Lung (tissue), 11 donors: ENCODE measurements at regions not wholly inside any gene's neighbourhood (a gene's known extent, or its start where the extent isn't known, plus 50 kb on each side); places are given as distances from the start of the nearest gene placed in this dataset.

Experiments used
- ATAC-seq: fragments of 200-7000 bp; cut with Tn5 transposase; one replicate; pipeline ENCODE4 v1.9.1; 2020; ENCODE audit warnings: moderate number of reproducible peaks; ENCODE audit not compliant: insufficient read depth, low FRiP score
- DNase-seq, 3 donors: peaks; one replicate each; pipeline ENCODE4 v3.0.0-alpha.2; 2013 to 2017
- H3K27ac ChIP-seq, 2 donors: one replicate each; pipeline ENCODE4 v1.5.1; 2013; ENCODE audit warnings: mild to moderate bottlenecking in 2 of 2, moderate library complexity in 2 of 2, control low read depth in 1 of 2, inconsistent platforms in 1 of 2, low read depth in 1 of 2, low read length in 1 of 2
- H3K27me3 ChIP-seq, 3 donors: one replicate each; pipeline ENCODE4 v1.5.1; 2013; ENCODE audit warnings: low read length in 2 of 3; ENCODE audit not compliant: control insufficient read depth in 3 of 3, insufficient read depth in 3 of 3
- H3K36me3 ChIP-seq, 4 donors: one replicate each; pipeline ENCODE4 v1.5.1; 2013; ENCODE audit warnings: low read length in 4 of 4, mild to moderate bottlenecking in 1 of 4, moderate library complexity in 1 of 4; ENCODE audit not compliant: control insufficient read depth in 4 of 4, insufficient read depth in 4 of 4
- H3K4me1 ChIP-seq, 5 donors: one replicate each; pipeline ENCODE4 v1.5.1; 2013; ENCODE audit warnings: low read length in 5 of 5, mild to moderate bottlenecking in 2 of 5, moderate library complexity in 1 of 5; ENCODE audit not compliant: control insufficient read depth in 5 of 5, insufficient read depth in 5 of 5
- H3K4me3 ChIP-seq: one replicate; pipeline ENCODE4 v1.5.1; 2013; ENCODE audit warnings: mild to moderate bottlenecking, control low read depth, moderate library complexity
- H3K9ac ChIP-seq, 2 donors: one replicate each; pipeline ENCODE4 v1.5.1; 2013; ENCODE audit warnings: low read length in 2 of 2, control low read depth in 1 of 2; ENCODE audit not compliant: insufficient read depth in 1 of 2
- H3K9me3 ChIP-seq, 4 donors: one replicate each; pipeline ENCODE4 v1.5.1; 2013; ENCODE audit warnings: low read length in 3 of 4, mild to moderate bottlenecking in 1 of 4, moderate library complexity in 1 of 4; ENCODE audit not compliant: control insufficient read depth in 4 of 4, insufficient read depth in 3 of 4
- WGBS, 2 donors: extraction: QIAGEN DNeasy Blood & Tissue Kit; methylation state at CpG; one replicate each; pipeline ENCODE4 v1.1.7; 2013; 5-methylcytosine and 5-hydroxymethylcytosine counted together
- TF ChIP-seq, protein P1 (sequence below): IDR thresholded peaks from 2 replicates; pipeline ENCODE4 v1.5.1; 2012; ENCODE audit warnings: mild to moderate bottlenecking; ENCODE audit errors: control extremely low read depth, extremely low read depth
- donor health status: control.
- donor health status: control.
- donor health status: Bipolar disorder and iron deficiency.
- donor health status: healthy.
- donor health status: DM: yes; HTN: yes; CAD: no.

DNA sequence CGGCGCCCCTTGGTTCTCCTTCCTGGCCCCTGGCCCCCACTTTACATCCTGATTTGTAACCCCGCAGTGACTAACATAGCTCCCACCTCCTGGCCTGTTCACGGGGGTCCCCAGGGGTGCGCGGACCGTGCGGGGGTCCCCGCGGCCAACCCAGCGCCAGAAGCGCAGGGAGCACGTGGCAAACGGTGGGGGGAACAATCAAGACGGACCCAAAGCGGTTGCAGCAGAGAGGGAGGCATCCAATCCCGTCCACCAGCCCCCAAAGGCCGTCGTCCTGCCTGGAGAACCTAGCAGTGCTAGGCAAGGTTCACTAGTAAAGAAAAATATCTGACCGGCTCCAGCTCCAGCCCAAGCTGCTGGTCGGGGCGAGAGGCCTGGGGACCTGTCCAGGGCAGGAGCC, 201.5 kb downstream of the AUH start:
- Histone ChIP-seq H3K9me3 (peaks cover 0 to 2% (median 0%) of the 10 kb centered on the region in 4 donors), H3K9ac (no peak overlapping the region), H3K27me3 (no peaks in the 10 kb centered on the region), H3K4me1 (peaks cover 0 to 16% (median 6%) of the 10 kb centered on the region in 5 donors), H3K36me3 (no peaks in the 10 kb centered on the region), H3K4me3 (no peak overlapping the region), H3K27ac (no peak overlapping the region)
- WGBS, 2 donors: 81 to 89% methylated on average over 22 of the region's 22 CpGs
- ATAC-seq (no peak), DNase-seq (no peak)
- TF ChIP-seq, protein P1, sequence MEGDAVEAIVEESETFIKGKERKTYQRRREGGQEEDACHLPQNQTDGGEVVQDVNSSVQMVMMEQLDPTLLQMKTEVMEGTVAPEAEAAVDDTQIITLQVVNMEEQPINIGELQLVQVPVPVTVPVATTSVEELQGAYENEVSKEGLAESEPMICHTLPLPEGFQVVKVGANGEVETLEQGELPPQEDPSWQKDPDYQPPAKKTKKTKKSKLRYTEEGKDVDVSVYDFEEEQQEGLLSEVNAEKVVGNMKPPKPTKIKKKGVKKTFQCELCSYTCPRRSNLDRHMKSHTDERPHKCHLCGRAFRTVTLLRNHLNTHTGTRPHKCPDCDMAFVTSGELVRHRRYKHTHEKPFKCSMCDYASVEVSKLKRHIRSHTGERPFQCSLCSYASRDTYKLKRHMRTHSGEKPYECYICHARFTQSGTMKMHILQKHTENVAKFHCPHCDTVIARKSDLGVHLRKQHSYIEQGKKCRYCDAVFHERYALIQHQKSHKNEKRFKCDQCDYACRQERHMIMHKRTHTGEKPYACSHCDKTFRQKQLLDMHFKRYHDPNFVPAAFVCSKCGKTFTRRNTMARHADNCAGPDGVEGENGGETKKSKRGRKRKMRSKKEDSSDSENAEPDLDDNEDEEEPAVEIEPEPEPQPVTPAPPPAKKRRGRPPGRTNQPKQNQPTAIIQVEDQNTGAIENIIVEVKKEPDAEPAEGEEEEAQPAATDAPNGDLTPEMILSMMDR: no peak

DNA sequence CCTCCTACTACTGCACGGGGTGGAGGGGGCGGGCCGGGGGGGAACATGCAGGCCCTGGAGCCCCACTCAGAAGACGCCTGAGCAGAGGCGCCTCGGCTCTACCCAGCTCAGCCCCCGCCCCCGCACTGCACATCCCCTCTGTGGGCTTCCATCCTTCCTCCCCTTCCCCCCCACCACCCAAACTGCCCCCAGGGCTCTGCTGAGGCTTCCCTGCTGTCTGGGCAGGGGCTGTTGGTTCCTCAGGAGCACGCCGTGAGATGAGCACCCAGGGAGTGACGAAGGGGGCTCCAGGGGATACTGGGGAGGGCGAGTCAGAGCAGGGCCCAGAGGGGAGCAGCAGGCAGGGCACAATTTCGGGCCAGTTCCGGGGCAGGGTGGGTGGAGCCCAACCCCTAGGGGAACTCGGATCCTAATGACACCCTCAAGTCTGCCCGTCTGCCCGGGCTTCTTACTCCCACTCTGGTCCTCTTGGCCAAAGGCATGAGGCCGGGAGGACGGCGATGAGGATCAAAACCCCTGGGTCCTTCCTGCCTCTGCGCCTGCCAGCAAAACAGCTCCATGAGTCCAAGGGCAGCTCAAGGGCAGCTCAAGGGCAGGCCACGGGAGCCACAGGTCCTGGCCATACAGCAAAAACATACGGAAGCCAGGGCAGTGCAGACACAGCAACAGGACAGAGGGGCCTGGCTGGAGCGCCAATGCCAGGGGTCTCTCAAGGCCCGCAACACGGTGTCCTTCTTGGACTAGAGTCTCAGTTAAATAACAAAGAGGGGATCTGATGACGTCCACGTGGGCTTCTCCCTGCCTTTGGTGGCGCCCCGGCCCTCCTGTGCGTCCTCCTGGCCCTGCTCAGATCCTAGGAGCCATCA, 200.9 kb downstream of the AUH start:
- TF ChIP-seq, protein P1: no peak
- Histone ChIP-seq H3K4me3 (no peak overlapping the region), H3K4me1 (peaks cover 0 to 16% (median 6%) of the 10 kb centered on the region in 5 donors), H3K27me3 (no peaks in the 10 kb centered on the region), H3K9me3 (no peaks in the 10 kb centered on the region), H3K27ac (no peak overlapping the region), H3K36me3 (no peaks in the 10 kb centered on the region), H3K9ac (no peak overlapping the region)
- DNase-seq: no peak
- no peak for ATAC-seq
- 91% methylated on average over 28 to 31 of the region's 31 CpGs for WGBS, 2 donors

DNA sequence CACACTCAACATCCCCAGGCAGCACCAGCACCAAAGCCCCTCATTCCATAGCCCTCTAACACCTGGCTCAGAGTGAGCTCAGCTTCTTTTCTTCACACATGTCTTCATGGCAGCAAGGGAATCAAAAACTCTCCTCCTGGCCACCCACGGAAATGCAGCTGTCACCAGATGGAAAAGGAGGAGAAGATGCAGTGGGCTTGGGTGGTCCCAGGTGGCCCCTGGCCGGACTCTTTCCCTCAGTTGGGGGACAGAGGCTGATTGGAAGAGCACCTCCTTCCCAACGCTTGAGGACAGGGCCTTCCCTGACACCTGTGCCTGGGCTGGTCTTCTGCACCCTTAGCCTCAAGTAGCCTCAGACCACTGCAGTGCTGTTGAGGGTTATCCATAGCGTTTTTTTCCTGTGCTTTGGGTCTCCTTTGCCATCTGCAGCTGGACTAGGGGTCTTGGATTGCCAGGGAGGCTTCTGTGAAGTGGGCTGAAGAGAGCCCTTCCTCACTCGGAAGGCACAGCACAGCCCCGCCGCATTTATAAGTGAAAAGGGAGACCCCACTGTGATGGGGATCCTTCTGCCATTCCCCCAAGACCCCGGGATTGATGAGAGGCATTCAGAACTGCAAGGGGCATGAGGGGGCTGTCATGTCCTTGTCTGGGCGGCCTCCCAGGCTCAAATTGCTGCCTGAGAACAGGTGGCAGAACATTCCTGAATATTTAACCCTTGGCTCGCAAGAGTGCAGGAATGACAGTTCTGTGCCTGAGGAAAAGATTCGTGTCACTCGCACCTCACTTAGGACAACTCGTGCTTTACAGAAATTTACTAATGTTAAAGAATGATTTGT, 200.0 kb downstream of the AUH start:
- DNase-seq: no peak
- ATAC-seq: no peak
- no peak overlapping the region for H3K9ac ChIP-seq
- no peak overlapping the region for H3K27ac ChIP-seq
- no peaks in the 10 kb centered on the region for H3K27me3 ChIP-seq
- 73 to 82% methylated on average over 13 of the region's 13 CpGs for whole genome bisulfite sequencing, 2 donors
- H3K36me3 ChIP-seq: no peaks in the 10 kb centered on the region
- no peaks in the 10 kb centered on the region for H3K9me3 ChIP-seq
- H3K4me3 ChIP-seq: no peak overlapping the region
- TF ChIP-seq, protein P1: no peak
- peaks cover 0 to 16% (median 6%) of the 10 kb centered on the region in 5 donors for H3K4me1 ChIP-seq
